ENCODE measurements at regions not wholly inside any gene's neighbourhood (a gene's known extent, or its start where the extent isn't known, plus 50 kb on each side); places are given as distances from the start of the nearest gene placed in this dataset.

- Mint-ChIP-seq H3K4me1 (no peaks in the 10 kb centered on the region), H3K27ac (no peak overlapping the region), H3K4me3 (no peak overlapping the region), H3K9me3 (no peaks in the 10 kb centered on the region), H3K27me3 (ENCODE audit: low read depth in 2 of 2) (no peaks in the 10 kb centered on the region), H3K36me3 (no peaks in the 10 kb centered on the region)
- H3K4me3 ChIP-seq (ENCODE audit: low read length), result no peak overlapping the region
- DNase-seq (no peak), ATAC-seq (no peak)
- H3K4me1 ChIP-seq (ENCODE audit: control insufficient read depth, insufficient read depth, low read length), result no peaks in the 10 kb centered on the region
- WGBS (ENCODE audit: insufficient coverage), result no CpG with 5 or more reads among the region's 1 CpG
- H3K27me3 ChIP-seq (ENCODE audit: control insufficient read depth, insufficient read depth, low read length), result no peaks in the 10 kb centered on the region
- intact Hi-C loops (cut with micrococcal nuclease), result no loop called here
- H3K36me3 ChIP-seq (ENCODE audit: control insufficient read depth, insufficient read depth, low read length), result no peaks in the 10 kb centered on the region
- H3K27ac ChIP-seq (ENCODE audit: low read length), result no peak overlapping the region
- no peaks in the 10 kb centered on the region for H3K9me3 ChIP-seq (ENCODE audit: control insufficient read depth, insufficient read depth, low read length)
- TF ChIP-seq CTCF (IDR thresholded peaks at IDR 0.05), result no peak
Measured at GRCh38 chr4:157957905-157958304, 214.9 kb downstream of the GASK1B start.

GRCh38 chr4:157942017-157942416 lies 230.8 kb downstream of the GASK1B start:
- Mint-ChIP-seq H3K4me1 (no peaks in the 10 kb centered on the region), H3K36me3 (no peaks in the 10 kb centered on the region), H3K27ac (no peak overlapping the region), H3K4me3 (no peak overlapping the region), H3K27me3 (ENCODE audit: low read depth in 2 of 2) (no peaks in the 10 kb centered on the region), H3K9me3 (peaks cover 7 to 9% of the 10 kb centered on the region in 2 donors)
- H3K9me3 ChIP-seq (ENCODE audit: control insufficient read depth, insufficient read depth, low read length), result no peaks in the 10 kb centered on the region
- no peaks in the 10 kb centered on the region for H3K4me1 ChIP-seq (ENCODE audit: control insufficient read depth, insufficient read depth, low read length)
- H3K36me3 ChIP-seq (ENCODE audit: control insufficient read depth, insufficient read depth, low read length), result no peaks in the 10 kb centered on the region
- DNase-seq (no peak), ATAC-seq (no peak)
- no peak overlapping the region for H3K27ac ChIP-seq (ENCODE audit: low read length)
- no peak overlapping the region for H3K4me3 ChIP-seq (ENCODE audit: low read length)
- WGBS (ENCODE audit: insufficient coverage), result 75% methylated on average over 1 of the region's 3 CpGs
- TF ChIP-seq CTCF (IDR thresholded peaks at IDR 0.05), result no peak
- intact Hi-C loops (cut with micrococcal nuclease), result no loop called here
- H3K27me3 ChIP-seq (ENCODE audit: control insufficient read depth, insufficient read depth, low read length), result no peaks in the 10 kb centered on the region

GRCh38 chr4:157934151-157934550 lies 238.7 kb downstream of the GASK1B start:
- no peak overlapping the region for H3K4me3 Mint-ChIP-seq
- Histone ChIP-seq H3K27me3 (ENCODE audit: control insufficient read depth, insufficient read depth, low read length) (no peaks in the 10 kb centered on the region), H3K9me3 (ENCODE audit: control insufficient read depth, insufficient read depth, low read length) (no peaks in the 10 kb centered on the region), H3K36me3 (ENCODE audit: control insufficient read depth, insufficient read depth, low read length) (no peaks in the 10 kb centered on the region), H3K27ac (ENCODE audit: low read length) (no peak overlapping the region), H3K4me3 (ENCODE audit: low read length) (no peak overlapping the region), H3K4me1 (ENCODE audit: control insufficient read depth, insufficient read depth, low read length) (no peaks in the 10 kb centered on the region)
- no peaks in the 10 kb centered on the region for H3K36me3 Mint-ChIP-seq
- H3K4me1 Mint-ChIP-seq, result no peaks in the 10 kb centered on the region
- DNase-seq (no peak), ATAC-seq (no peak)
- H3K9me3 Mint-ChIP-seq, result peaks cover 0 to 9% of the 10 kb centered on the region in 2 donors
- TF ChIP-seq CTCF (IDR thresholded peaks at IDR 0.05), result no peak
- intact Hi-C loops (cut with micrococcal nuclease), result no loop called here
- H3K27me3 Mint-ChIP-seq (ENCODE audit: low read depth in 2 of 2), result no peaks in the 10 kb centered on the region
- WGBS (ENCODE audit: insufficient coverage), result no CpG with 5 or more reads among the region's 2 CpGs
- H3K27ac Mint-ChIP-seq, result no peak overlapping the region

GRCh38 chr4:157932936-157933335 lies 239.9 kb downstream of the GASK1B start:
- Mint-ChIP-seq H3K9me3 (peaks cover 4 to 9% of the 10 kb centered on the region in 2 donors), H3K27ac (no peak overlapping the region), H3K4me3 (no peak overlapping the region), H3K4me1 (no peaks in the 10 kb centered on the region), H3K36me3 (no peaks in the 10 kb centered on the region), H3K27me3 (ENCODE audit: low read depth in 2 of 2) (no peaks in the 10 kb centered on the region)
- intact Hi-C loops (cut with micrococcal nuclease), result no loop called here
- DNase-seq (no peak), ATAC-seq (no peak)
- TF ChIP-seq CTCF (IDR thresholded peaks at IDR 0.05), result no peak
- Histone ChIP-seq H3K4me1 (ENCODE audit: control insufficient read depth, insufficient read depth, low read length) (no peaks in the 10 kb centered on the region), H3K27ac (ENCODE audit: low read length) (no peak overlapping the region), H3K4me3 (ENCODE audit: low read length) (no peak overlapping the region), H3K27me3 (ENCODE audit: control insufficient read depth, insufficient read depth, low read length) (no peaks in the 10 kb centered on the region), H3K36me3 (ENCODE audit: control insufficient read depth, insufficient read depth, low read length) (no peaks in the 10 kb centered on the region), H3K9me3 (ENCODE audit: control insufficient read depth, insufficient read depth, low read length) (no peaks in the 10 kb centered on the region)
- 90% methylated on average over 1 of the region's 1 CpG for WGBS (ENCODE audit: insufficient coverage)
